ENCODE measurements at regions not wholly inside any gene's neighbourhood (a gene's known extent, or its start where the extent isn't known, plus 50 kb on each side); places are given as distances from the start of the nearest gene placed in this dataset.

- no peak for DNase-seq
- peaks cover 0 to 4% (median 0%) of the 10 kb centered on the region in 3 donors for H3K27me3 Mint-ChIP-seq (ENCODE audit: low read depth in 3 of 3)
- H3K9me3 ChIP-seq (replicated peaks in 1 of 2; ENCODE audit: control insufficient read depth in 1 of 2, insufficient read depth in 1 of 2, low read length in 2 of 2), result peaks cover 0 to 16% of the 10 kb centered on the region in 2 donors
- no peak overlapping the region for H3K9ac ChIP-seq (ENCODE audit: insufficient read depth, low read length, poor library complexity, severe bottlenecking)
- intact Hi-C loops (cut with micrococcal nuclease), result no loop called here
- no peaks in the 10 kb centered on the region for H3K36me3 ChIP-seq (replicated peaks in 1 of 2; ENCODE audit: control insufficient read depth in 1 of 2, insufficient read depth in 2 of 2, low read length in 2 of 2)
- no peaks in the 10 kb centered on the region for H4K20me1 ChIP-seq (ENCODE audit: insufficient read depth, low read length)
- TF ChIP-seq CTCF (IDR thresholded peaks at IDR 0.05), result no peak
- WGBS (ENCODE audit: insufficient coverage), result 100% methylated on average over 1 of the region's 7 CpGs
- no peak overlapping the region for H3K4me3 ChIP-seq (replicated peaks in 1 of 3; ENCODE audit: low read depth in 2 of 3, low read length in 3 of 3)
- no peaks in the 10 kb centered on the region for H3K36me3 Mint-ChIP-seq
- no peaks in the 10 kb centered on the region for H3K27me3 ChIP-seq (ENCODE audit: control insufficient read depth in 2 of 2, insufficient read depth in 2 of 2, low read length in 2 of 2)
- H3K4me1 ChIP-seq (ENCODE audit: control insufficient read depth in 1 of 2, insufficient read depth in 2 of 2, low read length in 2 of 2), result no peaks in the 10 kb centered on the region
- no peak overlapping the region for H2AFZ ChIP-seq (ENCODE audit: insufficient read depth, low read depth, low read length, poor library complexity, severe bottlenecking)
- no peak overlapping the region for H3K27ac ChIP-seq (ENCODE audit: low read depth in 1 of 2, low read length in 2 of 2)
- no peaks in the 10 kb centered on the region for H3K79me2 ChIP-seq (ENCODE audit: insufficient read depth, low read length)
- H3K4me3 Mint-ChIP-seq, result no peak overlapping the region
- H3K27ac Mint-ChIP-seq, result no peak overlapping the region
- H3K4me2 ChIP-seq (replicated peaks; ENCODE audit: extremely low read depth, low read length, poor library complexity, severe bottlenecking), result no peak overlapping the region
- peaks cover 5 to 22% (median 12%) of the 10 kb centered on the region in 7 donors for H3K9me3 Mint-ChIP-seq
- no peaks in the 10 kb centered on the region for H3K4me1 Mint-ChIP-seq
These were observed 151.9 kb downstream of the SPATA31D1 start for GRCh38 chr9:82140471-82140870.

GRCh38 chr9:82144803-82145202 lies 156.2 kb downstream of the SPATA31D1 start:
- TF ChIP-seq CTCF (IDR thresholded peaks at IDR 0.05), result no peak
- no peaks in the 10 kb centered on the region for H3K36me3 Mint-ChIP-seq

More at GRCh38 chr9:82144803-82145202, 156.2 kb downstream of the SPATA31D1 start:
- H4K20me1 ChIP-seq (ENCODE audit: insufficient read depth, low read length), result no peaks in the 10 kb centered on the region
- Mint-ChIP-seq H3K27me3 (ENCODE audit: low read depth in 3 of 3) (peaks cover 0 to 4% (median 1%) of the 10 kb centered on the region in 3 donors), H3K27ac (no peak overlapping the region), H3K4me3 (no peak overlapping the region), H3K4me1 (no peaks in the 10 kb centered on the region), H3K9me3 (peaks cover 3 to 19% (median 10%) of the 10 kb centered on the region in 7 donors)
- H3K9ac ChIP-seq (ENCODE audit: insufficient read depth, low read length, poor library complexity, severe bottlenecking), result no peak overlapping the region
- WGBS (ENCODE audit: insufficient coverage), result no CpG with 5 or more reads among the region's 4 CpGs
- peaks cover 0 to 13% of the 10 kb centered on the region in 2 donors for H3K9me3 ChIP-seq (replicated peaks in 1 of 2; ENCODE audit: control insufficient read depth in 1 of 2, insufficient read depth in 1 of 2, low read length in 2 of 2)
- H2AFZ ChIP-seq (ENCODE audit: insufficient read depth, low read depth, low read length, poor library complexity, severe bottlenecking), result no peak overlapping the region
- no peak overlapping the region for H3K4me2 ChIP-seq (replicated peaks; ENCODE audit: extremely low read depth, low read length, poor library complexity, severe bottlenecking)
- intact Hi-C loops (cut with micrococcal nuclease), result no loop called here
- no peak overlapping the region for H3K4me3 ChIP-seq (replicated peaks in 1 of 3; ENCODE audit: low read depth in 2 of 3, low read length in 3 of 3)
- H3K79me2 ChIP-seq (ENCODE audit: insufficient read depth, low read length), result no peaks in the 10 kb centered on the region
- no peaks in the 10 kb centered on the region for H3K4me1 ChIP-seq (ENCODE audit: control insufficient read depth in 1 of 2, insufficient read depth in 2 of 2, low read length in 2 of 2)
- DNase-seq, result no peak
- no peak overlapping the region for H3K27ac ChIP-seq (ENCODE audit: low read depth in 1 of 2, low read length in 2 of 2)
- no peaks in the 10 kb centered on the region for H3K36me3 ChIP-seq (replicated peaks in 1 of 2; ENCODE audit: control insufficient read depth in 1 of 2, insufficient read depth in 2 of 2, low read length in 2 of 2)
- no peaks in the 10 kb centered on the region for H3K27me3 ChIP-seq (ENCODE audit: control insufficient read depth in 2 of 2, insufficient read depth in 2 of 2, low read length in 2 of 2)

Measured in CD14-positive monocyte (primary cell).